Astrocyte of the spinal cord (primary cell): ENCODE measurements at regions not wholly inside any gene's neighbourhood (a gene's known extent, or its start where the extent isn't known, plus 50 kb on each side); places are given as distances from the start of the nearest gene placed in this dataset.

Source experiments
- DNase-seq: peaks from one replicate; pipeline ENCODE4 v3.0.0; 2011; ENCODE audit warnings: low read depth, low spot score
- H3K4me3 ChIP-seq: 2 replicates; pipeline ENCODE4 v1.5.1; 2011; ENCODE audit warnings: low read depth, mild to moderate bottlenecking, low read length, moderate library complexity
- CTCF ChIP-seq: IDR thresholded peaks from 2 replicates; pipeline ENCODE4 v1.5.1; 2012; ENCODE audit warnings: low read depth, mild to moderate bottlenecking, low read length, inconsistent platforms
- in situ Hi-C: cut with HindIII; loops from 2 replicates; pipeline ENCODE4 v1.10.0; 2017; ENCODE audit warnings: low sequenced_read_pairs

GRCh38 chr4:26085551-26085950 lies 171.5 kb downstream of the SMIM20 start:
- in situ Hi-C loops = no loop called here

DNA sequence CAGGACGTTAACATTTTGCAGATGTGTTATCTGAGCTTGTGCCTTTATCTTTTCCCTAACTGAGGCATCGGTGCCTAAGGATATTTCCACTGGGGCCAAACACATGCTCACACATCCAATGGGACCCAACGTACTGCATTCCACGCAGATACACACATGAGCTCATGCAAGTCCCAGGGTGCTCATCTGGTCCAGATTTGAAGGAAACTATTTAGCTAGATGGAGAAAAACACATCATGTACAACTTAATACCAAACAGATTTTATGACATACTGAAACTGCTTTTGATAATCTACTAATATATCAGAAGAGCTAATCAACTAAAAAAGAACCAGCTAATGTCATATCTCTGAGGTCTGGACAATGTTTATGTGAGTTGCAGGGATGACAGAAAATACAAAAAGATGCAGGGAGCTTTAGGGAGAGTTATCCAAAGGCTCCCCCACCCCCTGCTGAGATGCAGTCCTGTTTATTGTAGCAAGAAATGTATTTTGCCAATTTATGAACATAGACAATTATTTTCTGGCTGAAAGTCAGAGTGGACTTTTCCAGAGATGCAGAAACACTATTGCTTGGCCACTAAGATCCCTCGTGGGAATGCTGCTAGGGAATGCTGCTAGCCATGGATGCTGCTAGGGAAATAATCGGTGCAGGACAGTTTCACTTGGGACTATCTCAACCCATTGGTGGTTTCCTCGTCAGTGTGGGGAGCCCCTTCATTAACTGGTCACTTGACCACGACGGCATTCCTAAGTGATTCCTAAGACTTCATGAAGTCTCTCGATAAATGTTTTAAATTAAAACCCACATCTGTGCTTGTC lies 172.8 kb downstream of the SMIM20 start:
- TF ChIP-seq CTCF = no peak
- DNase-seq = peak; percentile 63
- no peak overlapping the region for H3K4me3 ChIP-seq
- in situ Hi-C loops = no loop called here

More at GRCh38 chr4:26085551-26085950, 171.5 kb downstream of the SMIM20 start:
- DNase-seq = no peak
- no peak overlapping the region for H3K4me3 ChIP-seq
- TF ChIP-seq CTCF = no peak

DNA sequence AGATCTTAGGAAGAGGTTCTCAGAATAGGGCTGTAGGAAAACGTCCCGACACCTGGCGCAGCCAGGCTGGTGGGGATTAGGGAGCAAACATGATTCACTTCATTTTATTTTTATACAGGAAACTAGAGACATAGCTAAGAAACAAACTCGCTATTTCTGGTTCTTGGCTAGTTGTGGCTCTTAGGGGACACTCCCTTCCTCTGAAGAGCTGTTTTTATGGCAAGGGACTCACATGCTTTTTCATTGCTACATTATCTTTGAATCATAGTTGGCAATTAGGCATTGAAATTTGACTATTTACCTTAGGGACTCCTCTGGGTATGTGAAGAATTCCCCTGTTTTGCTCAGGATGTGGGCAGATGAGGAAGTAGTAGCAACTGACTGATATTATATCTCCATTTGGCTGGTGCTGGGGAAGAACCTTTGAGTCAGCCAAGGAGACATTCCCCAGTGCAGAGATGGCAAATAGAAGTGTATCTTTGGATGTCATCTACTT lies 174.5 kb downstream of the SMIM20 start:
- H3K4me3 ChIP-seq = no peak overlapping the region

GRCh38 chr4:26093551-26093950 lies 179.5 kb downstream of the SMIM20 start:
- TF ChIP-seq CTCF = no peak
- no peak overlapping the region for H3K4me3 ChIP-seq
- no peak for DNase-seq
- in situ Hi-C loops = no loop called here

More for the DNA sequence above, 174.5 kb downstream of the SMIM20 start:
- peak; percentile 41 for DNase-seq
- no peak for TF ChIP-seq CTCF
- in situ Hi-C loops = no loop called here

GRCh38 chr4:26094076-26094475 lies 180.1 kb downstream of the SMIM20 start:
- no peak for TF ChIP-seq CTCF
- in situ Hi-C loops = no loop called here

GRCh38 chr4:26094911-26095310 lies 180.9 kb downstream of the SMIM20 start:
- DNase-seq = no peak
- in situ Hi-C loops = no loop called here
- no peak overlapping the region for H3K4me3 ChIP-seq
- no peak for TF ChIP-seq CTCF

More at GRCh38 chr4:26094076-26094475, 180.1 kb downstream of the SMIM20 start:
- no peak overlapping the region for H3K4me3 ChIP-seq
- no peak for DNase-seq
